OCI-LY1 (cell line): ENCODE measurements at regions not wholly inside any gene's neighbourhood (a gene's known extent, or its start where the extent isn't known, plus 50 kb on each side); places are given as distances from the start of the nearest gene placed in this dataset.

Source experiments
- CTCF ChIP-seq: fragments of 200-600 bp; sonication (generic), shearing (Covaris generic); IDR thresholded peaks from 2 replicates; pipeline ENCODE4 v1.5.1; 2017; ENCODE audit warnings: mild to moderate bottlenecking, antibody characterized with exemption, low read length, moderate library complexity, mixed read lengths
- EZH2 ChIP-seq: fragments of 200-600 bp; sonication (generic), shearing (Covaris generic); IDR thresholded peaks from 2 replicates; pipeline ENCODE4 v1.8.0; 2017; ENCODE audit warnings: borderline replicate concordance, mixed run types, mild to moderate bottlenecking, antibody characterized with exemption, low read length, moderate library complexity, mixed read lengths

- TF ChIP-seq CTCF: no peak
- TF ChIP-seq EZH2: no peak
Measured at GRCh38 chr12:82008251-82008650, 249.1 kb upstream of the PPFIA2 start.
